GM12875 (cell line): ENCODE measurements at regions not wholly inside any gene's neighbourhood (a gene's known extent, or its start where the extent isn't known, plus 50 kb on each side); places are given as distances from the start of the nearest gene placed in this dataset.

ENCODE experiments used
- H3K4me3 ChIP-seq: one replicate; pipeline ENCODE4 v1.5.1; 2011; ENCODE audit warnings: low read depth, low read length, control low read depth
- TF ChIP-seq, protein P1 (sequence below): IDR thresholded peaks from 2 replicates; pipeline ENCODE4 v1.5.1; 2011; ENCODE audit warnings: low read depth, mild to moderate bottlenecking, control low read depth, inconsistent platforms, low read length, moderate library complexity, borderline replicate concordance; ENCODE audit not compliant: insufficient read depth

DNA sequence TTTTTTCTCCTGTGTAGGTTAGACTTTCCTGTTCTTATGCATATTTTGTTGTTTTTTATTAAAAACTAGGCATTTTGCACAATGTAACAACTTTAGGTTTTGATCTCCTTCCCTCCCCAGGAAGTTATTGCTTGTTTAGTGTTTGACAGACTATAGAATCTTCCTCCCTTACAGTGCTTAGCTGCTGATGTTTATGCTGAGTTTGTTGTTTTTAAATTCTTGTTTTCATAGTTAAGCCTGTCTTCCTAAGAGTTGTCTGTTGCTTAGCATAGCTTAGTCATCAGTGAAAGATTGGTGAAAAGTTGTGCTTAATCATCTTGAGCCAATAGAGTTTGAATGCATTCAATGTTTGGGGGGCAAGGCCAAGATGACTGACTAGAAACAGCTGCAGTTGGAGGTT, 157.5 kb downstream of the NKX6-1 start:
- TF ChIP-seq, protein P1, sequence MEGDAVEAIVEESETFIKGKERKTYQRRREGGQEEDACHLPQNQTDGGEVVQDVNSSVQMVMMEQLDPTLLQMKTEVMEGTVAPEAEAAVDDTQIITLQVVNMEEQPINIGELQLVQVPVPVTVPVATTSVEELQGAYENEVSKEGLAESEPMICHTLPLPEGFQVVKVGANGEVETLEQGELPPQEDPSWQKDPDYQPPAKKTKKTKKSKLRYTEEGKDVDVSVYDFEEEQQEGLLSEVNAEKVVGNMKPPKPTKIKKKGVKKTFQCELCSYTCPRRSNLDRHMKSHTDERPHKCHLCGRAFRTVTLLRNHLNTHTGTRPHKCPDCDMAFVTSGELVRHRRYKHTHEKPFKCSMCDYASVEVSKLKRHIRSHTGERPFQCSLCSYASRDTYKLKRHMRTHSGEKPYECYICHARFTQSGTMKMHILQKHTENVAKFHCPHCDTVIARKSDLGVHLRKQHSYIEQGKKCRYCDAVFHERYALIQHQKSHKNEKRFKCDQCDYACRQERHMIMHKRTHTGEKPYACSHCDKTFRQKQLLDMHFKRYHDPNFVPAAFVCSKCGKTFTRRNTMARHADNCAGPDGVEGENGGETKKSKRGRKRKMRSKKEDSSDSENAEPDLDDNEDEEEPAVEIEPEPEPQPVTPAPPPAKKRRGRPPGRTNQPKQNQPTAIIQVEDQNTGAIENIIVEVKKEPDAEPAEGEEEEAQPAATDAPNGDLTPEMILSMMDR, result no peak

DNA sequence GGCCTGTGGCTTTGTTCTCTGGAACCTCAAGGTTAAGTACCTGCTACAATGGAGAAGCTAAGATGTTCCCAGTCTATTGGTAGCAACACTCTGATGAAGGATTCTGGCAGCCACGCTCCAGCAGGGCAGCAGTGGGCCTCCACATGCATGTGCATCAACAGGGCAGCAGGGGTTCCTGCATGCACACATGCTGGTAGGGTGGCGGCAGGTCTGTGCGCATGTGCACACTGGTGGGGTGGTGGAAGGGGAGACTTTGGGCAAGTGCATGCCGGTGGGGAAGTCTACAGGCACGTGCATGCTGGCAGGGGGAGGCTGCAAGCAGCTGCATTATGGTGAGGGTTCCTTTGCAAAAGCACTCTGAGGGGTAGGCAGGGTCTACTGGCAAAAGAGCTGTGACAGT, 160.7 kb downstream of the NKX6-1 start:
- TF ChIP-seq, protein P1, result no peak
- no peak overlapping the region for H3K4me3 ChIP-seq

More for the DNA sequence above, 157.5 kb downstream of the NKX6-1 start:
- no peak overlapping the region for H3K4me3 ChIP-seq

DNA sequence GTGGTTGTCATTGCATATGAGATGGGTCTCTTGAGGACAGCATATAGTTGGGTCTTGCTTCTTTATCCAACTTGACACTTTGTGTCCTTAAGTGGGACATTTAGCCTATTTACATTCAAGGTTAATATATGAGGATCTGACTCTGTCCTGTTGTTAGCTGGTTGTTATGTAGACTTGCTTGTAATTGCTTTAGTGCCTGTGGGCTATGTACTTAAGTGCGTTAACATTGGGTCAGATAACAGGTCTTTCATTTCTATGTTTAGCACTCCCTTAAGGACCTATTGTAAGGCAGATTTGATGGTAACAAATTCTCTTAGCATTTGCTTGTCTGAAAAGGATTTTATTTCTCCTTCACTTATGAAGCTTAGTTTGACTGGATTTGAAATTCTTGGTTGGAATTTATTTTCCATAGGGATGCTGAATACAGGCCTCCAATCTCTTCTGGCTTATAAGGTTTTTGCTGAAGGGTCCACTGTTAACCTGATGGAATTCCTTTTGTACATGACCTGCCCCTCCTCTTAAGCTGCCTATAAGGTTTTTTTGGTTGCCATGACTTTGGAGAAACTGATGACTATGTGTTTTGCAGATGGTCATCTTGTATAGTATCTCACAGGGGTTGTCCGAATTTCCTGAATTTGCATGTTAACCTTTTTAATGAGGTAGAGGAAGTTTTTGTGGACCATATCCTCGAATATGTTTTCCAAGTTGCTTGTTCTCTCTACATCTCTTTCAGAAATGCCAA, 162.0 kb downstream of the NKX6-1 start:
- TF ChIP-seq, protein P1, result no peak
- H3K4me3 ChIP-seq, result no peak overlapping the region

DNA sequence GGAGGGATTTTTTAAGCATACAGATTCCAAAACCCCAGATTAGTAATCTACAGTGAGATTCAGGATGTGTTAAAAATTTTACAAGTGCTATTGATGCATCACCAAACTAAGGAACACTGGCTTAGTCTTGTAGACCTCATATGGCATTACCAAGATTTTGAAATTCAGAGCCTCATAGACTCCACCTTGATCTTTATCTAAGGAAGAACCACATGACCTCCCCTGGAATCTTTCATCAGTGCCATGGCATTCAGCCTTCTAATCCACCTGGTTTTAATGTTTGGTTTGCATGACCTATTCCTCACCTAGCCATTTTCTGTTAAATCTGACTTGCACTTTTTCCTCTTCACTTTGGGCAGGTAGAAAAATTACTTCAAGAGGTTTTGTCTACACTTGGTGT, 171.6 kb downstream of the NKX6-1 start:
- no peak overlapping the region for H3K4me3 ChIP-seq
- TF ChIP-seq, protein P1, result no peak

DNA sequence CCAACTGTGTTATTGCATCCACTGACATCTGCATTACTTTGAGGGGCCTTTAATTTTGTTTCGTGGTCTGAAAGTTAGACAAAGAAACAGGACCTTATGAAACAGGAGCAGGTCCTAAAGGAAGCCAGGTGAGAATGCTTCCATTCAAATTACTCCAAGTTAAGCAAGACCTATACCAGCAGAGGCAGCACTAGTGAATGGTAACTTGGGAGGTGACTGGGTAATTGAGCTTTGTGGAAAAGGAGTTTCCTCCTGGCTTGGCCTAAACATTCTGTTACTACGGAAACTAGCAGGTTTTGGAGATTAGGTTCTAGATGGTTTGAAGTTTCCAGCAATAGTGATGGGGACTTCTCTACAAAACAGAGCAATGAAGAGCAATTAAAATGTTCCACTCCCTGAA, 173.5 kb downstream of the NKX6-1 start:
- TF ChIP-seq, protein P1, result no peak
- H3K4me3 ChIP-seq, result no peak overlapping the region

DNA sequence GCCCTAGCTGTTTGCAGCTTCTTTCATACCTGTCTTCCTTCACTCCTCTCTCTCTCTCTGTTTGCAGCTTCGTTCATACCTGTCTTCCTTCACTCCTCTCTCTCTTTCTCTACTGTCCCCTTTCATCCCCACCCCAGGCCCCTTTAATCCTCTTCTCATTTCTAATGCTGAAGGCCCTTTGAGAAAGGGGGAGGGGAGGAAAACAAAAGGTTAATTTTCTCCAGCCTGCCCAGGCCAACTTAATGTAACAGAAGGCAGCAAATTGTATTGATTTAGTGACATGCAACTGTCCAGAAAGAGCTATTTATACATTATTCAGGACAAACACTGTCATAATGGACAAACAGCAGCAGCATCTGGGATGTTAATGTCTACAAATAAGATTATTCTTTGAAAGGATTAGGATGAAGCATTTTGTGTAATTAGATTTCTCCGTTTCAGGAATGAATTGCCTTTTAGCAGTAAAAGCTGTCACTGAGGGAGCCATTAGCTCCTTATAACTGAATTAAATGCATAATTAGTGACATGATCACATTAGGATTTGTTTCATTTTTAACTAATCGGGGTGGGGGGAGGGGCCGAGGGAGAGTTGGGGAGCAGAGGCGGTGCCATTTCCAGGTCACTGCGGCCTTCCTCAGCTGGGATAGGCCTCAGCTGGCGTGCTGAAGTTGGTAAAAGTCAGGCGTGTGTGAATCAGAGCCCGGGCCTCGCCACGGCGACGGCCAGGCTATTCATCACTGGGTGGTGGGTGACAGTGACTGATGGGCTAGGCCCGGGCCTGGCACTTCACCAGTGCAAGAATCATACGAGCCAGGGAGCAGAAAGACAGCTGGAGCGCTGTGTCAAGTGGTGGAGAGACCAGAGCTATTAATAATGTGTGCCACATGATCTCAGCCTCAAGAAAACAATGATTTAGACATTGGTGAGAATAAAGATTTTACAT, 174.5 kb downstream of the NKX6-1 start:
- no peak overlapping the region for H3K4me3 ChIP-seq
- TF ChIP-seq, protein P1, result no peak
